GM18858 (cell line): ENCODE measurements at regions not wholly inside any gene's neighbourhood (a gene's known extent, or its start where the extent isn't known, plus 50 kb on each side); places are given as distances from the start of the nearest gene placed in this dataset.
A peak's percentile ranks its signal among the peaks of the same experiment; 100 is the strongest.

Experiments
- ATAC-seq: cut with Tn5 transposase; IDR thresholded peaks from one replicate; pipeline ENCODE4 v1.9.1; 2021; ENCODE audit not compliant: unreplicated experiment

- ATAC-seq, result no peak
Observed at GRCh38 chr15:38646716-38647115, 82.1 kb upstream of the RASGRP1 start.

GRCh38 chr15:38647683-38648082 is 83.1 kb upstream of the RASGRP1 start:
- ATAC-seq, result no peak

- ATAC-seq, result no peak
Observed at GRCh38 chr15:38648121-38648843, 83.7 kb upstream of the RASGRP1 start.

- ATAC-seq, result no peak
Observed at GRCh38 chr15:38650384-38650783, 85.8 kb upstream of the RASGRP1 start.

- no peak for ATAC-seq
Observed at GRCh38 chr15:38650936-38651327, 86.3 kb upstream of the RASGRP1 start.

- ATAC-seq, result no peak
Observed at GRCh38 chr15:38651328-38652038, 86.9 kb upstream of the RASGRP1 start.

GRCh38 chr15:38652183-38652794 is 87.7 kb upstream of the RASGRP1 start:
- ATAC-seq, result no peak

- ATAC-seq, result no peak
Observed at GRCh38 chr15:38652998-38653397, 88.4 kb upstream of the RASGRP1 start.

GRCh38 chr15:38658431-38658830 is 93.8 kb upstream of the RASGRP1 start:
- ATAC-seq, result no peak

- no peak for ATAC-seq
Observed at GRCh38 chr15:38660738-38661137, 96.1 kb upstream of the RASGRP1 start.

GRCh38 chr15:38662033-38662802 is 97.6 kb upstream of the RASGRP1 start:
- ATAC-seq, result no peak

- ATAC-seq, result no peak
Observed at GRCh38 chr15:38662805-38663204, 98.2 kb upstream of the RASGRP1 start.

- ATAC-seq, result no peak
Observed at GRCh38 chr15:38665586-38666305, 101.1 kb upstream of the RASGRP1 start.

GRCh38 chr15:38666865-38667510 is 102.4 kb upstream of the RASGRP1 start:
- no peak for ATAC-seq

- no peak for ATAC-seq
Observed at GRCh38 chr15:38667890-38668850, 103.6 kb upstream of the RASGRP1 start.

- no peak for ATAC-seq
Observed at GRCh38 chr15:38668898-38669391, 104.3 kb upstream of the RASGRP1 start.

- ATAC-seq, result peak; percentile 34
Observed at GRCh38 chr15:38670128-38671005, 105.8 kb upstream of the RASGRP1 start.

- ATAC-seq, result no peak
Observed at GRCh38 chr15:38671006-38671387, 106.4 kb upstream of the RASGRP1 start.
